MCF 10A (cell line): ENCODE measurements at regions not wholly inside any gene's neighbourhood (a gene's known extent, or its start where the extent isn't known, plus 50 kb on each side); places are given as distances from the start of the nearest gene placed in this dataset.

ENCODE experiments used
- BruUV-seq: library from RNA; stranded (reverse); fragments of 400-500 nt; replicated peaks from 2 replicates; lab custom pipeline; 2021; lab: Mats Ljungman, UMichigan
- CTCF ChIA-PET: fragments of 300-600 bp; sonication (Branson Sonifier 250); formaldehyde crosslinking; extraction: SDS; loops from one replicate; lab custom pipeline; 2021; ENCODE audit warnings: antibody characterized with exemption, inconsistent platforms; lab: Yijun Ruan, JAX
- POLR2A ChIA-PET: fragments of 300-600, 350-650 bp; sonication (Branson Sonifier 250); formaldehyde crosslinking; extraction: SDS; loops from one replicate; lab custom pipeline; 2020; ENCODE audit warnings: antibody characterized with exemption, inconsistent platforms; lab: Yijun Ruan, JAX
- DNase-seq: peaks from one replicate; pipeline ENCODE4 v3.0.0-alpha.2; 2018; ENCODE audit not compliant: unreplicated experiment
- H3K27ac Mint-ChIP-seq: one replicate; pipeline ENCODE4 v1.8.0; 2022; ENCODE audit warnings: mild to moderate bottlenecking, low read depth, mixed read lengths; ENCODE audit not compliant: unreplicated experiment
- H3K27me3 Mint-ChIP-seq: one replicate; pipeline ENCODE4 v1.8.0; 2022; ENCODE audit warnings: mixed read lengths; ENCODE audit not compliant: insufficient read depth, unreplicated experiment
- H3K36me3 Mint-ChIP-seq: one replicate; pipeline ENCODE4 v1.8.0; 2022; ENCODE audit warnings: mild to moderate bottlenecking, moderate library complexity, mixed read lengths; ENCODE audit not compliant: insufficient read depth, unreplicated experiment
- H3K4me1 Mint-ChIP-seq: one replicate; pipeline ENCODE4 v1.8.0; 2022; ENCODE audit warnings: mixed read lengths; ENCODE audit not compliant: insufficient read depth, unreplicated experiment
- H3K4me3 Mint-ChIP-seq: one replicate; pipeline ENCODE4 v1.8.0; 2022; ENCODE audit warnings: mild to moderate bottlenecking, moderate library complexity, mixed read lengths; ENCODE audit not compliant: unreplicated experiment
- H3K9me3 Mint-ChIP-seq: one replicate; pipeline ENCODE4 v1.8.0; 2022; ENCODE audit warnings: mixed read lengths; ENCODE audit not compliant: unreplicated experiment
- intact Hi-C: fragments of 100-400 bp; cut with micrococcal nuclease; formaldehyde crosslinking; loops from 2 replicates; pipeline ENCODE4 v1.14.1; 2022
- TF ChIP-seq, protein P1 (sequence below): fragments of 200-600 bp; IDR thresholded peaks from one replicate; pipeline ENCODE4 v1.8.0; 2022; ENCODE audit warnings: antibody characterized with exemption, mild to moderate bottlenecking; ENCODE audit not compliant: unreplicated experiment

DNA sequence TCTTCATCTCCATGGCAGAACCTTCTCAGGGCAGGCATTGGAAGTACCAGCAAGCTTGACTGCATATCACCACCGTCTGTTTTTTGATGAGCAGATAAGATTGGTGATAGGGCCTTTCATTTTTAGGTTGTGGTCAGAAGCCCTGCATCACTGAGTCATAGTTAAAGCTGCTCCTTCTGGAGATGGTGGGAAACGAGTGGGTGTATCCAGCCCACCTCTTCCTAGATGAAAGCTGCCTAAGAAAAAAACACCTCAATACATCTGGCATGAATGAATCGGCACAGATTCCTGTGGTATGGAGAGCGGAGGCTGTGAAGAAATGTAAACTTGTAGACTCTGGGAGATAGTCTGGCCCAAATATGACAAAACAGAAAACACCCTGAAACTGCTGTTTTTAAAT, 248.7 kb upstream of the EGLN3 start:
- Mint-ChIP-seq H3K9me3 (peaks cover 13% of the 10 kb centered on the region), H3K36me3 (no peaks in the 10 kb centered on the region), H3K4me1 (peaks cover 15% of the 10 kb centered on the region), H3K27me3 (no peaks in the 10 kb centered on the region), H3K27ac (peak overlapping the region; percentile 69), H3K4me3 (no peak overlapping the region)
- TF ChIP-seq, protein P1, sequence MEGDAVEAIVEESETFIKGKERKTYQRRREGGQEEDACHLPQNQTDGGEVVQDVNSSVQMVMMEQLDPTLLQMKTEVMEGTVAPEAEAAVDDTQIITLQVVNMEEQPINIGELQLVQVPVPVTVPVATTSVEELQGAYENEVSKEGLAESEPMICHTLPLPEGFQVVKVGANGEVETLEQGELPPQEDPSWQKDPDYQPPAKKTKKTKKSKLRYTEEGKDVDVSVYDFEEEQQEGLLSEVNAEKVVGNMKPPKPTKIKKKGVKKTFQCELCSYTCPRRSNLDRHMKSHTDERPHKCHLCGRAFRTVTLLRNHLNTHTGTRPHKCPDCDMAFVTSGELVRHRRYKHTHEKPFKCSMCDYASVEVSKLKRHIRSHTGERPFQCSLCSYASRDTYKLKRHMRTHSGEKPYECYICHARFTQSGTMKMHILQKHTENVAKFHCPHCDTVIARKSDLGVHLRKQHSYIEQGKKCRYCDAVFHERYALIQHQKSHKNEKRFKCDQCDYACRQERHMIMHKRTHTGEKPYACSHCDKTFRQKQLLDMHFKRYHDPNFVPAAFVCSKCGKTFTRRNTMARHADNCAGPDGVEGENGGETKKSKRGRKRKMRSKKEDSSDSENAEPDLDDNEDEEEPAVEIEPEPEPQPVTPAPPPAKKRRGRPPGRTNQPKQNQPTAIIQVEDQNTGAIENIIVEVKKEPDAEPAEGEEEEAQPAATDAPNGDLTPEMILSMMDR = no peak
- ChIA-PET CTCF (interaction anchor here (1.0 to 1.2 kb wide), 2 partner anchors 8 to 23 kb away, joined by 3 to 5 read pairs; no protein-coding TSS in a partner anchor), POLR2A (no interaction called here)
- DNase-seq = peak; percentile 38
- no TSS peak for BruUV-seq
- intact Hi-C loops = no loop called here

DNA sequence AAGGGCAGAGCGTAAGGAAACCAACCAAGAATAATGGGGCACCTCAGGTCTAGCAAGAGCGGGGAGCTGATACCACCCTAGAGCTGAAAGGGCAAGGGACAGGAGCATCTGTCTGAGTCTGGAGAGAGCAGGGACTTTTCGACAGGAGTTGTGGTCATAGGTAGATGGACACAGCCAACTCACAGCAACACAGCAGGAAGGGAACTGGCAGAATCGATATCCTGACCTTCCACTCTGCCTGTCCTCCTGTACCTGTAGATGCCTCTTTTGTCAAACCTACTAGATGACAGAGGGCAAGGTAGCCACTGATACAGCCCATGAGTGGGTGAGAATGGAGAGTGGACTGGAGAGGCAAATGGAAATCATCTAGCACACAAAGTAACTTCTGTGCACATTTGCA, 247.2 kb upstream of the EGLN3 start:
- Mint-ChIP-seq H3K27ac (no peak overlapping the region), H3K27me3 (no peaks in the 10 kb centered on the region), H3K36me3 (no peaks in the 10 kb centered on the region), H3K4me1 (peaks cover 3% of the 10 kb centered on the region), H3K4me3 (no peak overlapping the region), H3K9me3 (peaks cover 13% of the 10 kb centered on the region)
- ChIA-PET CTCF (interaction anchor here (1.0 kb wide), 1 partner anchor 13 kb away, joined by 3 read pairs; no protein-coding TSS in a partner anchor), POLR2A (interaction anchor here (0.7 kb wide), 1 partner anchor 36 kb away, joined by 3 read pairs; no protein-coding TSS in a partner anchor)
- intact Hi-C loops = no loop called here
- no TSS peak for BruUV-seq
- TF ChIP-seq, protein P1 = no peak
- DNase-seq = no peak

DNA sequence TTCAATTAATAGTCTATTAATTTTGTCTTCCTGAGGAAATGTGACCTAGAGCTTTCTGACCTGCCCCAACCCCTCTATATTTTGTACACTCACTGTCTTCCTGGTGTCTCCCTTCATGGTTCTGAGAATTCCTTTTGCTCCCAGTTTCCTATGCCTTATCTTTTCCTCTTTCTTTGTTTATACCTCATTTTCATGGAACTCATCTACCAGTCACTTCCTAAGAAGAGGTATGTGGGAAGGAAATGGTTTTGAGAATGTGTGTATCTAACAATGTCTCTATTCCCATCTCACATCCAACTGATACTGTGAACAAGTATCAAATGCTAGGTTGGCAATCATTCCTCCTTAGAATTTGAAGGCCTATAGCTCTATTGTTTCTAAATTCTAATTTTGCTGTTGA, 245.1 kb upstream of the EGLN3 start:
- intact Hi-C loops = no loop called here
- no peak overlapping the region for H3K27ac Mint-ChIP-seq
- H3K9me3 Mint-ChIP-seq = peaks cover 13% of the 10 kb centered on the region
- no peak for DNase-seq
- H3K36me3 Mint-ChIP-seq = no peaks in the 10 kb centered on the region
- no TSS peak for BruUV-seq
- TF ChIP-seq, protein P1 = no peak
- H3K4me3 Mint-ChIP-seq = no peak overlapping the region
- ChIA-PET CTCF (interaction anchor here (1.0 kb wide), 1 partner anchor 11 kb away, joined by 5 read pairs; no protein-coding TSS in a partner anchor), POLR2A (no interaction called here)
- no peaks in the 10 kb centered on the region for H3K27me3 Mint-ChIP-seq
- no peaks in the 10 kb centered on the region for H3K4me1 Mint-ChIP-seq

DNA sequence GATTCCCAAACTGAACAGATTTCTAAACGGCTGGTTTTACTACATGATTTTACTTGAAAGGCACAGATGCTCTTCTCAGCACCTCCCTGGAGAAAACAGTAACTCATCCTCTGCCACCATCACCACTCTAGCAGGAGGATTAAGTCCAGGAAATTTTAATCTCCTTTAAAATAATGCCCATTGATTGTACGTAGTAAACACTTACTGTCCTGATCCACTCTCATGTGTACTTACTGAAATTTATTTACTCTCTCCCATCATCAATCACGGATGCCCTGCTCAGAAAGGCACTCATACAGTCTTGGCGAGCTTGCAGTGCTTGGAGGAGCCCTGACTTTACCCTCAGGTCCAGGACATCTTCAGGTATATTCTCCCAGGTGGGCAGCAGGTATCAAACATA, 239.8 kb upstream of the EGLN3 start:
- H3K4me3 Mint-ChIP-seq = no peak overlapping the region
- H3K27ac Mint-ChIP-seq = no peak overlapping the region
- no peaks in the 10 kb centered on the region for H3K36me3 Mint-ChIP-seq
- POLR2A ChIA-PET = no interaction called here
- peaks cover under 1% of the 10 kb centered on the region for H3K9me3 Mint-ChIP-seq
- no peak for DNase-seq
- H3K4me1 Mint-ChIP-seq = no peaks in the 10 kb centered on the region
- CTCF ChIA-PET = interaction anchor here (0.8 kb wide), 1 partner anchor 92 kb away, joined by 3 read pairs; no protein-coding TSS in a partner anchor
- TF ChIP-seq, protein P1 = no peak
- intact Hi-C loops = no loop called here
- no peaks in the 10 kb centered on the region for H3K27me3 Mint-ChIP-seq
- BruUV-seq = no TSS peak
